NCI-H2081 treated with DMSO at 0.1 percent for 48 hours (cell line): ENCODE measurements at regions not wholly inside any gene's neighbourhood (a gene's known extent, or its start where the extent isn't known, plus 50 kb on each side); places are given as distances from the start of the nearest gene placed in this dataset.
"Not testable (repeated sequence)": the region's sequence is repeated elsewhere in the genome, so short reads cannot be mapped to it uniquely, and the experiment has no call there.

ENCODE experiments used
- DNase-seq: peaks from one replicate; lab custom pipeline; 2025; lab: John Stamatoyannopoulos, UW

GRCh38 chr2:122061206-122061605 is 305.8 kb downstream of the TSN start:
- no peak for DNase-seq

GRCh38 chr2:122061831-122062230 is 306.4 kb downstream of the TSN start:
- DNase-seq = no peak

- DNase-seq = no peak
Measured at GRCh38 chr2:122062506-122062905, 307.1 kb downstream of the TSN start.

- no peak for DNase-seq
Measured at GRCh38 chr2:122063716-122064115, 308.3 kb downstream of the TSN start.

- no peak for DNase-seq
Measured at GRCh38 chr2:122070241-122070731, 314.8 kb downstream of the TSN start.

GRCh38 chr2:122072666-122073065 is 317.2 kb downstream of the TSN start:
- DNase-seq = no peak

- DNase-seq = no peak
Measured at GRCh38 chr2:122074201-122074600, 318.8 kb downstream of the TSN start.

GRCh38 chr2:122075381-122075780 is 319.9 kb downstream of the TSN start:
- no peak for DNase-seq

- DNase-seq = no peak
Measured at GRCh38 chr2:122077114-122077513, 321.7 kb downstream of the TSN start.

GRCh38 chr2:122077771-122078170 is 322.3 kb downstream of the TSN start:
- no peak for DNase-seq

GRCh38 chr2:122078451-122078850 is 323.0 kb downstream of the TSN start:
- no peak for DNase-seq

- DNase-seq = no peak
Measured at GRCh38 chr2:122079844-122080243, 324.4 kb downstream of the TSN start.

GRCh38 chr2:122080316-122080715 is 324.9 kb downstream of the TSN start:
- DNase-seq = no peak

- DNase-seq = no peak
Measured at GRCh38 chr2:122080871-122081270, 325.4 kb downstream of the TSN start.

GRCh38 chr2:122081751-122082150 is 326.3 kb downstream of the TSN start:
- DNase-seq = no peak

- no peak for DNase-seq
Measured at GRCh38 chr2:122083256-122084048, 328.0 kb downstream of the TSN start.

GRCh38 chr2:122085672-122086071 is 330.2 kb downstream of the TSN start:
- DNase-seq = not testable (repeated sequence)

GRCh38 chr2:122094557-122094956 is 339.1 kb downstream of the TSN start:
- no peak for DNase-seq

GRCh38 chr2:122096761-122097160 is 341.3 kb downstream of the TSN start:
- DNase-seq = no peak

GRCh38 chr2:122098306-122098705 is 342.9 kb downstream of the TSN start:
- no peak for DNase-seq

- no peak for DNase-seq
Measured at GRCh38 chr2:122100346-122100745, 344.9 kb downstream of the TSN start.

- no peak for DNase-seq
Measured at GRCh38 chr2:122100756-122101155, 345.3 kb downstream of the TSN start.

- no peak for DNase-seq
Measured at GRCh38 chr2:122101319-122101718, 345.9 kb downstream of the TSN start.
